ENCODE measurements at regions not wholly inside any gene's neighbourhood (a gene's known extent, or its start where the extent isn't known, plus 50 kb on each side); places are given as distances from the start of the nearest gene placed in this dataset.

- POLR2A ChIA-PET, result no interaction called here
- no peak for ATAC-seq
- H3K36me3 Mint-ChIP-seq (ENCODE audit: low read depth), result no peaks in the 10 kb centered on the region
Observed at GRCh38 chr4:4696530-4696929, 154.7 kb upstream of the STX18 start.

DNA sequence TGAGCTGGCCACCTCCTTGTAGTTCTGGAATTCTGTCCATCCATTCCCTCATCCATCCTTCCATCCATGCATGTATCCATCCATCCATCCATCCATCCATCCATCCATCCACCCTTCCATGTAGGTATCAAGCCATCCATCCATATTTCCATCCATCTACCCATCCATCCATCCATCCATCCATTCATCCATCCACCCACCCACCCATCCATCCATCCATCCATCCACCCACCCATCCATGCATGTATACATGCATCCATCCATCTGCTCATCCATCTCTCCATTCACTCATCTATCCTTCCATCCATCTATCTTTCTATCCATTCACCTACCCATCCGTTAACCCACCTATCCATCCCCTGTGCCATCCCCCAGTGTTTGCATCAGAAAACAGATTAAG is 153.6 kb upstream of the STX18 start:
- peaks cover 6% of the 10 kb centered on the region for H3K4me1 Mint-ChIP-seq (ENCODE audit: low read depth)
- DNase-seq (no peak), ATAC-seq (no peak)
- no peaks in the 10 kb centered on the region for H3K27me3 Mint-ChIP-seq (ENCODE audit: low read depth)
- POLR2A ChIA-PET, result no interaction called here
- H3K9me3 Mint-ChIP-seq (ENCODE audit: insufficient read depth), result no peaks in the 10 kb centered on the region
- H3K27ac Mint-ChIP-seq, result no peak overlapping the region
- H3K36me3 Mint-ChIP-seq (ENCODE audit: low read depth), result peaks cover 3% of the 10 kb centered on the region
- CTCF ChIA-PET, result no interaction called here
- H3K4me3 Mint-ChIP-seq, result no peak overlapping the region

More at GRCh38 chr4:4696530-4696929, 154.7 kb upstream of the STX18 start:
- no peaks in the 10 kb centered on the region for H3K9me3 Mint-ChIP-seq (ENCODE audit: insufficient read depth)
- H3K4me3 Mint-ChIP-seq, result no peak overlapping the region
- H3K27ac Mint-ChIP-seq, result no peak overlapping the region
- no peaks in the 10 kb centered on the region for H3K27me3 Mint-ChIP-seq (ENCODE audit: low read depth)
- CTCF ChIA-PET, result no interaction called here
- DNase-seq, result no peak
- H3K4me1 Mint-ChIP-seq (ENCODE audit: low read depth), result peaks cover 6% of the 10 kb centered on the region

GRCh38 chr4:4694827-4695226 is 153.0 kb upstream of the STX18 start:
- Mint-ChIP-seq H3K9me3 (ENCODE audit: insufficient read depth) (no peaks in the 10 kb centered on the region), H3K4me3 (no peak overlapping the region), H3K27me3 (ENCODE audit: low read depth) (no peaks in the 10 kb centered on the region), H3K36me3 (ENCODE audit: low read depth) (peaks cover 8% of the 10 kb centered on the region), H3K27ac (no peak overlapping the region), H3K4me1 (ENCODE audit: low read depth) (peaks cover 10% of the 10 kb centered on the region)
- POLR2A ChIA-PET, result no interaction called here
- CTCF ChIA-PET, result interaction anchor here (0.7 kb wide), 1 partner anchor 23 kb away, joined by 3 read pairs; no protein-coding TSS in a partner anchor
- no peak for DNase-seq
- no peak for ATAC-seq

DNA sequence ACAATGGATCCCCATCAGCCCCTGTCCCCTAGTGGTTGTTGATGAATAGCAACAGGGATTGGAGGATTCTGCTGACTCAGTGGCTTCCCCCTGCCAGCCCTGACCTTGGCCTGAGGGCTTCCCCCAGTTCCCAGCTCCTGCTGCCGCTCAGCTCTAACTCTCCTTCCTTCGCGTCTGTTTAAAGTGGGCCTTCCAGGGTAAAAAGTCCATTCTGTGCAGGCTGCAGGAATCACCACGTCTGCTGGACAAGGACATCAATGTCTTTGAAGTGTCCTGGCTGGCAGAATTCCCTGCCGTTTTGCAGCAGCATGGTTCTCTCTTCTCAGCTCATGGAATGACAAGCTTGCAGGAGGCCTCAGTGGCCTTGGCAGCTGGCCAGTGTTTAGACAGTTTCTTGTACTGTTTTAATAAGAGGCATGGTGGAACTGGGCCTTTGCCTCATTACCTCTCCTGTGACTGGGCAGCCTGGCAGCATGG is 152.5 kb upstream of the STX18 start:
- Mint-ChIP-seq H3K4me3 (no peak overlapping the region), H3K9me3 (ENCODE audit: insufficient read depth) (no peaks in the 10 kb centered on the region), H3K27ac (no peak overlapping the region), H3K27me3 (ENCODE audit: low read depth) (no peaks in the 10 kb centered on the region), H3K36me3 (ENCODE audit: low read depth) (peaks cover 8% of the 10 kb centered on the region), H3K4me1 (ENCODE audit: low read depth) (peaks cover 14% of the 10 kb centered on the region)
- ChIA-PET POLR2A (no interaction called here), CTCF (interaction anchor here (0.7 kb wide), 1 partner anchor 23 kb away, joined by 3 read pairs; no protein-coding TSS in a partner anchor)
- ATAC-seq (no peak), DNase-seq (no peak)

- peaks cover 14% of the 10 kb centered on the region for H3K4me1 Mint-ChIP-seq (ENCODE audit: low read depth)
- ATAC-seq, result no peak
- no peak for DNase-seq
- no peak overlapping the region for H3K4me3 Mint-ChIP-seq
- peaks cover 8% of the 10 kb centered on the region for H3K36me3 Mint-ChIP-seq (ENCODE audit: low read depth)
- no peaks in the 10 kb centered on the region for H3K27me3 Mint-ChIP-seq (ENCODE audit: low read depth)
- ChIA-PET CTCF (no interaction called here), POLR2A (no interaction called here)
- H3K9me3 Mint-ChIP-seq (ENCODE audit: insufficient read depth), result no peaks in the 10 kb centered on the region
- no peak overlapping the region for H3K27ac Mint-ChIP-seq
Observed at GRCh38 chr4:4693755-4694295, 152.0 kb upstream of the STX18 start.

DNA sequence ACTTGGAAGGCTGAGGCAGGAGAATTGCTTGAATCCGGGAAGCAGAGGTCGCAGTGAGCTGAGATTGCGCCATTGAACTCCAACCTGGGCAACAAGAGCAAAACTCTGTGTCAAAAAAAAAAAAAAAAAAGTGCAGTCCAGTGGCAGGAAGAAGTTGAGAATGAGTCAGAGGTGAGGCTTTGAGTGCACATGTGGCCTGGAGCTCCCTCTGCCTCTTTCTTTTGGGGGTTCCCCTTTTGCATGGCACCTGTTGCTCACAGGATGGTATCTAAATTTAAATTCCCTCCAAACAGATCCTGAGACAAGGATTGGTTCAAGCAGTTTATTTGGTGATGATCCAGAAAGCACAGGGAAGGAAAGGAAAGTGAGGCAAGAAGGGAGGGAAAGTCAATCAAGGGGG is 151.4 kb upstream of the STX18 start:
- peaks cover 8% of the 10 kb centered on the region for H3K36me3 Mint-ChIP-seq (ENCODE audit: low read depth)
- H3K27ac Mint-ChIP-seq, result no peak overlapping the region
- no peak overlapping the region for H3K4me3 Mint-ChIP-seq
- CTCF ChIA-PET, result interaction anchor here (1.3 kb wide), 1 partner anchor 8 kb away, joined by 3 read pairs; no protein-coding TSS in a partner anchor
- H3K9me3 Mint-ChIP-seq (ENCODE audit: insufficient read depth), result no peaks in the 10 kb centered on the region
- H3K27me3 Mint-ChIP-seq (ENCODE audit: low read depth), result no peaks in the 10 kb centered on the region
- no peak for DNase-seq
- POLR2A ChIA-PET, result no interaction called here
- peaks cover 14% of the 10 kb centered on the region for H3K4me1 Mint-ChIP-seq (ENCODE audit: low read depth)
- no peak for ATAC-seq

DNA sequence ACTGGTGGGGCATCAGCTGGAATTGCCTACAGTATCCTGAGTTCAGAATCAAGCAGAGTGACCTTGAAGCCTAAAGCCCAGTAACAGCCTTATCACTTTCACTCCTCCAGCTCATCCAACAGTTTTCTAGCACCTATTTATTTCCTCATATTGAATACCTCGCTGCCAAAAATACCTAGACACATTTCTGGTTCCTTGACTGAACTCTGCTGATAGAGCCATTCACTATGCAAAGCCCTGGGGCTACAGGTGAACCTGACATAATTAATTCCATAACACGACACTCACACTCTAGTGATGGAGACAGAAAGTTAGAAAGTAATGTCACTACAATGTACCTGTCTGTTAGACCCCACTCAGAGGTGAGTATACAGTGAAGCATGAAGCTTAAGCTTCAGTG is 149.0 kb upstream of the STX18 start:
- Mint-ChIP-seq H3K27me3 (ENCODE audit: low read depth) (no peaks in the 10 kb centered on the region), H3K27ac (no peak overlapping the region), H3K9me3 (ENCODE audit: insufficient read depth) (no peaks in the 10 kb centered on the region), H3K4me1 (ENCODE audit: low read depth) (peaks cover 14% of the 10 kb centered on the region), H3K4me3 (no peak overlapping the region), H3K36me3 (ENCODE audit: low read depth) (peaks cover 8% of the 10 kb centered on the region)
- ATAC-seq, result no peak
- POLR2A ChIA-PET, result no interaction called here
- CTCF ChIA-PET, result no interaction called here
- no peak for DNase-seq

GRCh38 chr4:4689694-4690440 is 148.0 kb upstream of the STX18 start:
- H3K36me3 Mint-ChIP-seq (ENCODE audit: low read depth), result peaks cover 8% of the 10 kb centered on the region

GRCh38 chr4:4687935-4688727 is 146.3 kb upstream of the STX18 start:
- Mint-ChIP-seq H3K27ac (no peak overlapping the region), H3K4me3 (no peak overlapping the region), H3K9me3 (ENCODE audit: insufficient read depth) (no peaks in the 10 kb centered on the region), H3K27me3 (ENCODE audit: low read depth) (no peaks in the 10 kb centered on the region), H3K36me3 (ENCODE audit: low read depth) (peaks cover 8% of the 10 kb centered on the region), H3K4me1 (ENCODE audit: low read depth) (peaks cover 10% of the 10 kb centered on the region)
- ATAC-seq, result no peak
- ChIA-PET CTCF (interaction anchor here (1.0 kb wide), 1 partner anchor 18 kb away, joined by 3 read pairs; no protein-coding TSS in a partner anchor), POLR2A (no interaction called here)
- DNase-seq, result no peak

More at GRCh38 chr4:4689694-4690440, 148.0 kb upstream of the STX18 start:
- Mint-ChIP-seq H3K9me3 (ENCODE audit: insufficient read depth) (no peaks in the 10 kb centered on the region), H3K27ac (no peak overlapping the region), H3K4me3 (no peak overlapping the region), H3K27me3 (ENCODE audit: low read depth) (no peaks in the 10 kb centered on the region), H3K4me1 (ENCODE audit: low read depth) (peaks cover 14% of the 10 kb centered on the region)
- ChIA-PET POLR2A (no interaction called here), CTCF (no interaction called here)
- DNase-seq, result no peak
- ATAC-seq, result no peak

DNA sequence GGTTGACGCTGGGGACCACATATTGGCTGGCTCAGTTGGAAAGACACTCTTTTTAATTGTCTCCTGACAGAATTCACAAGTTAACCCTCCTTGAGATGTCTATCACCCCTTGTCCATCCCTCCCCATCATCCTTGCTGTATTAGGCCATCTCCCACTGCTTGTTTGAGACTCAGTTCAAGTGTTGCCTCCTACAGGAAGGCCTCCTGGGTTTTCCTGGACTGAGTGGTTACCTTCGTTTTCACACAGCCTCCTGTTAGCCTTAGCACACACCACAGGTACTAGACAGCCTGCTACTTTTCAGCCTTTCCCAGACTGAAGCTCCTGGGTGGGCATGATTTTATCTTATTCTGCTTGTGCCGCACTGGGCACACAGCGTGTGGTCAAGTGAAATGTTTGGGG is 145.3 kb upstream of the STX18 start:
- POLR2A ChIA-PET, result no interaction called here
- Mint-ChIP-seq H3K4me1 (ENCODE audit: low read depth) (peaks cover 9% of the 10 kb centered on the region), H3K4me3 (no peak overlapping the region)

DNA sequence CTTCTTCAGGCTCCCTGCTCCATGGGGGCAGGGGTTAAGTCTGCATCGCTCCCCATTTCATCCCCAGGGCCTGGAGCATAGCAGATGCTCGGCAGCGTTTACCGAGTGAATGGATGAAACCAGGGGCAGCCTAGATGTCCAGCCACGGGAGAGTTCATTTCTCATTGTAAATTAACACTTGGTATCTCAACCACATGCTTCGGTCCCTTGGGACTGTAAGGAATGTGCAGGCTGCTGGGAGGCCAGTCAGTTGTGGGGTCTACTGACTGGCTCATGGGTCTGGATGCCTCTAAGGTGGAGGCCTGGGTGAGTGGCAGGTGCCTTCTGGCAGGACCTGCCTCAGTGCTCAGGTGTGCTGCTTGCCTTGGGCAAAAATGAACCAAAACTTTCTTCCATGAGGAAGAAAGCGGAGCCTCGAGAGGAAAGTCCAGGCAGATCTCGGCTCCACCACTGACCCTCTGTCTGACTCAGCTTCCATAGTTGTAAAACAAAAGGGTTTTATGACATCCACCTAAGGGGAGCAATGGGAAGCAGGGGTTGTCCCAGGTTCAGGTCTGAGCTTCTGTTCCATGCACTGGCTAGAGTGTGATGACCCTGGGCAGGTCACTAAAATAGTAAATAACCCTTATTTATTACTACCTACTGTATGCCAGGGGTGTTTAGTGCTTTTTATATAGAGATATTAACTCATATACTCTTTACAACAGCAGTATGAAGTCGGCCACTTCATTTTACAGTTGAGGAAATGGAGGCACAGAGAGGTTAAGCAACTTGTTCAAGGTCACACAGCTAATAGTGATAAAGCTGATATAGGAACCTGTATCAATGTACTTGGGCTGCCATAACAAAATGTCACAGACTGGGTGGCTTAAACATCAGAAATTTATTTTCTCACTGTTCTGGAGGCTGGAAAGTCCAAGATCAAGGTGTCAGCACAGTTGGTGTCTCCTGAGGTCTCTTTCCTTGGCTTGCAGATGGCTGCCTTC is 144.3 kb upstream of the STX18 start:
- peaks cover 8% of the 10 kb centered on the region for H3K36me3 Mint-ChIP-seq (ENCODE audit: low read depth)
- H3K4me3 Mint-ChIP-seq, result no peak overlapping the region
- ATAC-seq, result no peak
- POLR2A ChIA-PET, result no interaction called here
- H3K27me3 Mint-ChIP-seq (ENCODE audit: low read depth), result no peaks in the 10 kb centered on the region
- CTCF ChIA-PET, result no interaction called here
- no peak for DNase-seq
- no peak overlapping the region for H3K27ac Mint-ChIP-seq
- peaks cover 9% of the 10 kb centered on the region for H3K4me1 Mint-ChIP-seq (ENCODE audit: low read depth)
- H3K9me3 Mint-ChIP-seq (ENCODE audit: insufficient read depth), result no peaks in the 10 kb centered on the region

More for the DNA sequence above, 145.3 kb upstream of the STX18 start:
- no peaks in the 10 kb centered on the region for H3K27me3 Mint-ChIP-seq (ENCODE audit: low read depth)
- H3K36me3 Mint-ChIP-seq (ENCODE audit: low read depth), result peaks cover 8% of the 10 kb centered on the region
- no peak overlapping the region for H3K27ac Mint-ChIP-seq
- no peak for ATAC-seq
- no peak for DNase-seq
- CTCF ChIA-PET, result interaction anchor here (0.9 kb wide), 1 partner anchor 18 kb away, joined by 3 read pairs; no protein-coding TSS in a partner anchor
- H3K9me3 Mint-ChIP-seq (ENCODE audit: insufficient read depth), result no peaks in the 10 kb centered on the region
